GM21447 (cell line): ENCODE measurements at regions not wholly inside any gene's neighbourhood (a gene's known extent, or its start where the extent isn't known, plus 50 kb on each side); places are given as distances from the start of the nearest gene placed in this dataset.

Experiments used
- ATAC-seq: cut with Tn5 transposase; IDR thresholded peaks from one replicate; pipeline ENCODE4 v1.9.1; 2021; ENCODE audit not compliant: unreplicated experiment

GRCh38 chr6:146902846-146903245 lies 301.4 kb upstream of the STXBP5 start:
- ATAC-seq, result no peak

GRCh38 chr6:146903451-146903850 lies 300.8 kb upstream of the STXBP5 start:
- no peak for ATAC-seq

- no peak for ATAC-seq
Measured at GRCh38 chr6:146904596-146904995, 299.6 kb upstream of the STXBP5 start.

- no peak for ATAC-seq
Measured at GRCh38 chr6:146905181-146905704, 299.0 kb upstream of the STXBP5 start.

GRCh38 chr6:146908786-146909185 lies 295.4 kb upstream of the STXBP5 start:
- ATAC-seq, result no peak

GRCh38 chr6:146909376-146909775 lies 294.8 kb upstream of the STXBP5 start:
- no peak for ATAC-seq

GRCh38 chr6:146909886-146910285 lies 294.3 kb upstream of the STXBP5 start:
- ATAC-seq, result no peak

GRCh38 chr6:146910611-146911010 lies 293.6 kb upstream of the STXBP5 start:
- ATAC-seq, result no peak

GRCh38 chr6:146911635-146912215 lies 292.5 kb upstream of the STXBP5 start:
- ATAC-seq, result no peak

GRCh38 chr6:146912730-146913685 lies 291.2 kb upstream of the STXBP5 start:
- no peak for ATAC-seq

- no peak for ATAC-seq
Measured at GRCh38 chr6:146913842-146914488, 290.3 kb upstream of the STXBP5 start.

- no peak for ATAC-seq
Measured at GRCh38 chr6:146914489-146915483, 289.4 kb upstream of the STXBP5 start.

GRCh38 chr6:146915671-146916127 lies 288.5 kb upstream of the STXBP5 start:
- no peak for ATAC-seq

- ATAC-seq, result no peak
Measured at GRCh38 chr6:146916435-146917025, 287.7 kb upstream of the STXBP5 start.

GRCh38 chr6:146917182-146917581 lies 287.0 kb upstream of the STXBP5 start:
- no peak for ATAC-seq

GRCh38 chr6:146917979-146918378 lies 286.2 kb upstream of the STXBP5 start:
- no peak for ATAC-seq

GRCh38 chr6:146919017-146919416 lies 285.2 kb upstream of the STXBP5 start:
- no peak for ATAC-seq

GRCh38 chr6:146923205-146923833 lies 280.9 kb upstream of the STXBP5 start:
- no peak for ATAC-seq

GRCh38 chr6:146925846-146926245 lies 278.4 kb upstream of the STXBP5 start:
- no peak for ATAC-seq
